HG03196 (cell line): ENCODE measurements at regions not wholly inside any gene's neighbourhood (a gene's known extent, or its start where the extent isn't known, plus 50 kb on each side); places are given as distances from the start of the nearest gene placed in this dataset.

ENCODE experiments used
- ATAC-seq: cut with Tn5 transposase; IDR thresholded peaks from one replicate; pipeline ENCODE4 v1.9.1; 2021; ENCODE audit not compliant: unreplicated experiment

- ATAC-seq, result no peak
Observed at GRCh38 chr15:61684749-61685467, 375.3 kb downstream of the VPS13C start.

GRCh38 chr15:61682891-61683735 lies 377.1 kb downstream of the VPS13C start:
- no peak for ATAC-seq

GRCh38 chr15:61681676-61682075 lies 378.6 kb downstream of the VPS13C start:
- no peak for ATAC-seq

GRCh38 chr15:61681038-61681418 lies 379.2 kb downstream of the VPS13C start:
- ATAC-seq, result no peak

- no peak for ATAC-seq
Observed at GRCh38 chr15:61680260-61681037, 379.8 kb downstream of the VPS13C start.

GRCh38 chr15:61671736-61672135 lies 388.5 kb downstream of the VPS13C start:
- ATAC-seq, result no peak

GRCh38 chr15:61668444-61668843 lies 391.8 kb downstream of the VPS13C start:
- ATAC-seq, result no peak

- ATAC-seq, result no peak
Observed at GRCh38 chr15:61661791-61662190, 398.5 kb downstream of the VPS13C start.

- ATAC-seq, result no peak
Observed at GRCh38 chr15:61660579-61660978, 399.7 kb downstream of the VPS13C start.

GRCh38 chr15:61659566-61660190 lies 400.6 kb downstream of the VPS13C start:
- ATAC-seq, result no peak

GRCh38 chr15:61657461-61657860 lies 402.8 kb downstream of the VPS13C start:
- ATAC-seq, result no peak

- no peak for ATAC-seq
Observed at GRCh38 chr15:61656391-61656790, 403.9 kb downstream of the VPS13C start.

GRCh38 chr15:61655881-61656280 lies 404.4 kb downstream of the VPS13C start:
- ATAC-seq, result no peak

GRCh38 chr15:61654918-61655317 lies 405.3 kb downstream of the VPS13C start:
- no peak for ATAC-seq

GRCh38 chr15:61654002-61654740 lies 406.1 kb downstream of the VPS13C start:
- no peak for ATAC-seq

GRCh38 chr15:61653110-61653509 lies 407.1 kb downstream of the VPS13C start:
- ATAC-seq, result no peak

- no peak for ATAC-seq
Observed at GRCh38 chr15:61651267-61651666, 409.0 kb downstream of the VPS13C start.

GRCh38 chr15:61649046-61649445 lies 411.2 kb downstream of the VPS13C start:
- ATAC-seq, result no peak

GRCh38 chr15:61644550-61644949 lies 415.4 kb upstream of the RORA start:
- no peak for ATAC-seq

GRCh38 chr15:61641645-61642044 lies 412.5 kb upstream of the RORA start:
- no peak for ATAC-seq
